NCI-H82 treated with DMSO at 0.1 percent for 48 hours (cell line): ENCODE measurements at regions not wholly inside any gene's neighbourhood (a gene's known extent, or its start where the extent isn't known, plus 50 kb on each side); places are given as distances from the start of the nearest gene placed in this dataset.
"Not testable (repeated sequence)": the region's sequence is repeated elsewhere in the genome, so short reads cannot be mapped to it uniquely, and the experiment has no call there.

ENCODE experiments used
- DNase-seq: peaks from one replicate; lab custom pipeline; 2025; ENCODE audit not compliant: unreplicated experiment; lab: John Stamatoyannopoulos, UW

GRCh38 chr16:85270374-85270773, 158.1 kb upstream of the CIBAR2 start:
- DNase-seq = no peak

- no peak for DNase-seq
Measured at GRCh38 chr16:85271198-85271597, 158.9 kb upstream of the CIBAR2 start.

GRCh38 chr16:85273293-85273692, 161.0 kb upstream of the CIBAR2 start:
- DNase-seq = no peak

- DNase-seq = no peak
Measured at GRCh38 chr16:85274501-85274900, 162.2 kb upstream of the CIBAR2 start.

GRCh38 chr16:85274924-85275323, 162.7 kb upstream of the CIBAR2 start:
- DNase-seq = no peak

GRCh38 chr16:85275533-85276249, 163.4 kb upstream of the CIBAR2 start:
- DNase-seq = peak; percentile 22

- DNase-seq = no peak
Measured at GRCh38 chr16:85276258-85276657, 164.0 kb upstream of the CIBAR2 start.

GRCh38 chr16:85276721-85277120, 164.4 kb upstream of the CIBAR2 start:
- DNase-seq = peak; percentile 13

- no peak for DNase-seq
Measured at GRCh38 chr16:85278839-85279238, 166.6 kb upstream of the CIBAR2 start.

GRCh38 chr16:85279402-85279801, 167.1 kb upstream of the CIBAR2 start:
- no peak for DNase-seq

- no peak for DNase-seq
Measured at GRCh38 chr16:85279825-85280545, 167.7 kb upstream of the CIBAR2 start.

- DNase-seq = no peak
Measured at GRCh38 chr16:85281181-85281580, 168.9 kb upstream of the CIBAR2 start.

GRCh38 chr16:85282842-85283241, 170.6 kb upstream of the CIBAR2 start:
- no peak for DNase-seq

GRCh38 chr16:85283305-85284050, 171.2 kb upstream of the CIBAR2 start:
- DNase-seq = no peak

GRCh38 chr16:85284141-85284817, 172.0 kb upstream of the CIBAR2 start:
- peak; percentile 94 for DNase-seq

GRCh38 chr16:85285681-85286065, 173.4 kb upstream of the CIBAR2 start:
- DNase-seq = no peak

- no peak for DNase-seq
Measured at GRCh38 chr16:85286066-85286831, 174.0 kb upstream of the CIBAR2 start.

GRCh38 chr16:85286951-85287814, 174.9 kb upstream of the CIBAR2 start:
- DNase-seq = peak; percentile 71

GRCh38 chr16:85287815-85288109, 175.5 kb upstream of the CIBAR2 start:
- not testable (repeated sequence) for DNase-seq

- no peak for DNase-seq
Measured at GRCh38 chr16:85288341-85288868, 176.1 kb upstream of the CIBAR2 start.
